ENCODE measurements at regions not wholly inside any gene's neighbourhood (a gene's known extent, or its start where the extent isn't known, plus 50 kb on each side); places are given as distances from the start of the nearest gene placed in this dataset.

DNA sequence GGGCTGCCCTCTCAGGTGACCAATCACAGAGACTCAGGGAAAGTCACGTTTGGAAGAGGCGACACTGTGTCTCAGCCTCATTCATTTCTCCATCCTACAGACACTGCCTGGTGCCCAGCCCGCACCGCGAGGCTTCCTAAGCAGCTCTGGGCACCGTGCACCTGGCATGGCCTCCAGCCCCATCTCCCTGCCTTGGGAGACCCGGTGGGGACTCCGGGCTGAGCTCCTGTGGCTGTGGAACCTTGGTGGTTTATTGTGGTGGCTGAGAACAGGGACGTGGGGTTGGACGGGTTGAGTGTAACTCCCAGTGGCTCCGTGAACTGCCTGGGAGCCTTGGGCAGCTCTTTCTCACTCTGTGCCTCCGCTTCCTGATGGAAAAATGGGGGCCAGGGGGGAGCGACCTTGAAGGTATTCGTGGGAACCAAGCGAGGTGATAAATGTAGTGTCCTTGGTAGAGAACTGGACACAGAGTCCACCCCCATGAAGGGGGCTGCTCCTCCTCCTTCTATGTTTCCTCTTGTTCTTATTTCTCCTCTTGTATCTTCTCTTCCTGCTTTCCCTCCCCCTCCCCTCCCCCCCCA lies 215.4 kb downstream of the SEC14L1 start:
- DNase-seq = peak in 2 of 10 donors; percentile 73 to 76
- intact Hi-C loops (cut with DNase I) = no loop called here

DNA sequence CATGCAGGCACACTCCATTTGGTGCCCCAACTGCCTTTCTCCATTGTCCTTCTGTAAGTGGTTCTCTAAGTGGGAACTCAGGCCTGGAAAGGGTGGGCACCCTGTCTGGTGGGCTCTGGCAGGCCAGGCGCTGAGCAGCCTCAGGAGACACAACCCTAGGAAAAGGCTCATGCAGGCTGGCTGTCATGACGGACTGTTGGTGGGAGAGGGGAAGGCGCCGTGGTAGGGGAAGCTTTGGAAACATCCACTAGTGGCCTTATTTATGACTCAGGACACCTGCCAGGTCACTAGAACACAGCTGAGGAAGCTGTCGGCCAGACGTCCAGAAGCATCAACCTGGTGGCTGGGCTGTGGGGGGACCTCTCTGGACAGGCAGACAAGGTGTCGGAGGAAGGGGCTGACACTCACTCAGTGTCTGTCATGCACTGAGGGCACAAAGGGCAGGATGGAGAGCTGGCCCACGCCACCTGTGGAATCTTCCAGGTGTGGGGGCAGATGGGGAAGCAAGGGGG lies 216.0 kb downstream of the SEC14L1 start:
- intact Hi-C loops (cut with DNase I) = no loop called here
- DNase-seq = peak in 2 of 10 donors; percentile 49 to 55

DNA sequence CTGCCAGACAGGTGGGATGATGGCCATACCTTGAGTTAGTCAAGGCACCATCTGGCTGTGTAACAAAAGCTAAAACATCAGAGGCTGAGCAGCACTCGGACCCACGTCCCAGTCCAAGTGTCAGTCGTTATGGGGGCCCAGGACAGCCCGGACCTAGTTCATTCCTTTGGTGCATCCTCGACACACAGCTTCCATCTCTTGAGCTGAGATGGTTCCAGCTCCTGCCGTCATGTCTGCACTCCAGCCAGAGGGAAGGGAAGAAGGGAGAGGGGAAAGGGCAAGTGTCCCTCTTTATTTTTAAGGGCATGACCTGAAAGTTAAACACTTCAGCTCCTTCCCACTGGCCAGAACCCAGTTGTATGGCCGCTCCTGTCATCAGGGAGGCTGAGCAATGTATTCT lies 218.0 kb downstream of the SEC14L1 start:
- intact Hi-C loops (cut with DNase I) = no loop called here
- DNase-seq = peak in 3 of 10 donors; percentile 35 to 43 (median 36)

DNA sequence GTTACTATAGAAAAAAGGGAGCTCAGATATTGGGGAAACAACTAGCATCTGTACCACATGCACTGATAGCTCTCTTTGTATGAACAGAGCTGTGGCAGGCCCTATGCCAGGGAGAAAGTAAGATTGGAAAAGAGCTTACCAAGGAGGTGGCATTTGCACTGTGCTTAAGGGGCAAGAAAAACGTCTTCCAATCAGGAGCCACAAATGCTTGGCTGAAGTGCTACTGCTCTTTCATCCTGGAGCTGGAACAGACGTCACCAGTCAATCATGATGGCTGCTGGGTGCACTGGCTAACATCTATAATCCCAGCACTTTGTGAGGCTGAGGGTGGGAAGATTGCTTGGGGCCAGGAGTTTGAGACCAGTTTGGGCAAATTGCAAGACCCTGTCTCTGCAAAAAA lies 218.5 kb downstream of the SEC14L1 start:
- intact Hi-C loops (cut with DNase I) = no loop called here
- DNase-seq = peak in 1 of 10 donors; percentile 38

DNA sequence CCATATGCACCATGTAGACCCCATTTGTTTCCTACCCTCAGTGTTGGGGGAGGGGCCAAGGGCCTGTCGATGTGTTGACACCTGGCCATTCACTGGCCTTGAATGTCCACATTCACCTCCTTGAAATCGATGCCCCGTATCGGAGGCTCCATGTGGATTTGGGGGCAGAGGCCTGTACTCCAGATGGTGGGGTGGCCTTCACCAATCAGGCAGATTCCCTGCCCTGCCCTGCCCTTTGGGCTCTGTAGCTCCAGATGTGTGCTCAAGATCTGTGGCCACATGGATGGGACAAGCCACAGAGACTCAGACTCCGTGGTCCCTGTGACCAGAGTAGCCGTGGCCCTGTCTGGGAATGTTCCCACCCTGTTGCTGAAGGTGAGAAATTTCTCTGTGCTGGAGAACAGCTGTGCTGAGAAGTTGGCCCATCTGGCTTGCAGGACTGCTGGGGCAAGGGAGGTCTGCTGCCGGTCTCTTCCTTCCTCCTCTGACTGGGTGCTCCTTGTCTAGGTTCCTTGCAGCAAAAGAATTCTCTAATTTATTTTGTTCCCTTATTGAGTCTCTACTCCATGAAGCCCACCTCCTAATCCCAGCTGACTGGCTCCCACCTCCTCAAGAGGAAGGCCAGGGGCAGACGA lies 221.3 kb downstream of the SEC14L1 start:
- intact Hi-C loops (cut with DNase I) = no loop called here
- peak in 3 of 10 donors; percentile 35 to 75 (median 43) for DNase-seq

DNA sequence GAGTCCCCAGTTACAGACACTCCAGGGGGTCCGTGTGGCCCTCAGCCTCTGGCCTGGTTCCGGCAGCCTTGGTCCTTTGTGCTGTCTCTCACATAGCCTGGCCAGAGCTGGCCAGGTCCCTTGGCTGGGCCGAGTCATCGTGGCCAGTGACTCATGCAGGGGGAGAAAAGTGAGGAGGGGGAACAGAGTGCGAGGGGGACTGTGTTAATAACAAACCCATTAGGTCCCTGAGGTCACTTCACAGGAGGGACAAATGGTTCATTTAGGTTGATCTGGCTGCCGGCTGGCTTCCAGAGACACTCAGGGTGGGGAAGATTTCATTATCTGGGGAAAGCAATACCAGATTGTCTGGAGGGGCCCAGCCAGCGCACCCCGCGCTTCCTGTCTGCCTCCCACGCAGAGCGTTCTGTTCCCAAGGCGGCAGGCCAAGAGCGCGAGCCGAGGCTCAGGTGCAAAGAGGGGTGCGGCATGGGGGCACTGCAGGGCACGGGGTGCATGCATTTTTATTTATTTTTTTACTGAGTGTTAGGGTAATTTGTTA lies 223.1 kb downstream of the SEC14L1 start:
- DNase-seq = peak in 4 of 10 donors; percentile 35 to 88 (median 84)
- intact Hi-C loops (cut with DNase I) = no loop called here

DNA sequence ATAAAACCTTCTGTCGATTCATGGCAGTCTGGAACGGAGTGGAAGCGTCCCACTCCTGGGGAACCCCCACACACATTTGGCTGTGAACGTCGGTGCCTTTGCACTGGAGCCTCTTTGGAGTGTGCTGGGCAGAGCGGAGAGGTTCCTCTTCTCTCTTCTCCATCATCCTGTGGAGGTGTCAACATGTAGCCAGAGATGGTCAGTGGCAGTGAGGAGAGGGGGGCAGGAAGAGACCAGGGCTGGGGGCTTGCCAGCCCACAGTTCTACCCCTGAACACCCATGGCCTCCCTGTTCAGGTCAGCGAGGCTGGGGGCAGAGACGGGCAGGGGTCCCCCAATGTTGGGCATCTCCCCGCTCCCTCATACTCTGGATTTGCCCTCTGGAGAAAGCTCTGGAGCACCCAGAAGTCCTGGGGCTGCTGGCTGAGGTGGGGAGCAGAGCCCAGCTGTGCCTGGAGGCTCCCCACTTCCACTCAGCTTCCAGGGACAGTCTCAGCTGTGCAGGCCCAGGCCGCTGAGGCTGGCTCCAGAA lies 223.7 kb downstream of the SEC14L1 start:
- intact Hi-C loops (cut with DNase I) = no loop called here
- DNase-seq = peak in 4 of 10 donors; percentile 32 to 82 (median 65)

DNA sequence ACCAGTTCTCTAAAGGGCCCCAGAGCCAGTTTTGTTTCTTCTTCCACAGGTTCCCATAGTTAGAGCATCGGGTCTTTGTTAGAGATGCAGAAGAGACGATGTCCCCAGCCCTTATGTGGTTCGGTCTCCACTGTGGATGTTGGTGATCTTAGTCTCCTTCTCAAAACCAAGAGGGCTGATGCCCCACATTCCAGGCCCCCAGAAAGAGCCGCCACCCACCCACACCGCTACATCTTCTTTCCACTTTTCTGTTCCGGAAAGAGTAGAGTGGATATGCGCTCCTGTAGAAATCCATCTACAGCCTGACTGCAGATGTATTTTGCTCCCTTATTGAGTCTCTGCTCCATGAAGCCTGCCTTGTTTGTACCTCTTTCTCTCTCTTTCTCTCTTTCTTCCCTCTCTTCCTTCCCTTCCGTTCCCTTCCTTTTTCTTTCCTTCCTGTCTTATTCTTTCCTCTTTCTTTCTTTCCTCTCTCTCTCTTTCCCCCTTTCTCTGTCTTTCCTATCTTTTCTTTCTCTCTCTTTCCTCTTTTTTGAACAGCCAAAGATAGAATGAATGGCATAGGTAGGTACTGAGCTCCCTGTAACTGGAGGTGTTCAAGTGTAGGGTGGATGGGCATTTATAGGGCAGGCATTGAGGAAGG lies 224.3 kb downstream of the SEC14L1 start:
- intact Hi-C loops (cut with DNase I) = no loop called here
- DNase-seq = peak in 4 of 10 donors; percentile 10 to 78 (median 36)

DNA sequence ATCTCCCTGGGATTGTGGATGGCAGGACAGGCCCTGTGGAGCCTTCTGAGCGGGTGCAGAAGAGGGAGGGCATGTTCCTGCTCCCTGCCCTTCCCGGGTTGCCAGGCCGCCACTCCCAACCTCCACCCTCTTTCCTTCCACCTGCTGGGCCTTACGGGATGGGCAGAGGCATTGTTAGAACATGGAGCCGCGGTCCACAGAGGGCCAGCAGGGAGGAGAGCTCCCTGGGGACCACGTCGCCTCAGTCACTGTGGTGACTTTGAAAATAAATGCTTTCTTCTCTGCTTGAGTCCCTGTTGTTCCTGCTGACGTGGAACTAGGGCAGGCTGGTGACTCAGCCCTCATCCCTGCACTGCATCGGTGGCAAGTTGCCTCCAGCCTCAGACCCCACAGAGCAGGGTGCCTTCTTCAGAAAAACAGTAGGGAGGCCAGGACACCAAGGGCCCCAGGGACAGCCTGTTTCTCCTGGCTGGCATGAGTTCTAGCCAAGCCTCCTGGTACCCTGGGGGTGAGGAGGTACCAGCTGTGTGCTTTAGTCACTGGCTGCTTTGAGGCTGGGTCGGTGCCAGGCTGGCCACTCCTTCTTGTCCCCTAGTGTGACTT lies 224.9 kb downstream of the SEC14L1 start:
- intact Hi-C loops (cut with DNase I) = no loop called here

DNA sequence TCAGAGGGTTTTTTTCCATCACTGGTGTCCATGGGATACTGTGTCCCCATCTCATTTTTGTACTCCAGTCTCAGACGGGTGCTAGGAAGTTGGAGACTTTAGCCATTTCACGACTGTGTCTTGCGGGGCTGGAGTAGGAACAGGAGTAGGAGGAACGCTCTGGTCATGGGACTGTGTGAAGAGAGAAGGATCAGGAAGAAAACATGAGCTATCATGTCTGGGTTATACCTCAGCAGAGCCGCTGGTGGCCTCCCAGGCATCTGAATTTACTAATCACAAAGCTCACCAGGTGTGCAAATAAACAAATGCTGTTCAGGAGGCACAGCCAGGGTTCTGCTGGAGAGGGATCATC lies 225.4 kb downstream of the SEC14L1 start:
- peak in 3 of 10 donors; percentile 63 to 73 (median 69) for DNase-seq
- intact Hi-C loops (cut with DNase I) = no loop called here

More for the DNA sequence above, 224.9 kb downstream of the SEC14L1 start:
- DNase-seq = peak in 7 of 10 donors; percentile 50 to 95 (median 69)

DNA sequence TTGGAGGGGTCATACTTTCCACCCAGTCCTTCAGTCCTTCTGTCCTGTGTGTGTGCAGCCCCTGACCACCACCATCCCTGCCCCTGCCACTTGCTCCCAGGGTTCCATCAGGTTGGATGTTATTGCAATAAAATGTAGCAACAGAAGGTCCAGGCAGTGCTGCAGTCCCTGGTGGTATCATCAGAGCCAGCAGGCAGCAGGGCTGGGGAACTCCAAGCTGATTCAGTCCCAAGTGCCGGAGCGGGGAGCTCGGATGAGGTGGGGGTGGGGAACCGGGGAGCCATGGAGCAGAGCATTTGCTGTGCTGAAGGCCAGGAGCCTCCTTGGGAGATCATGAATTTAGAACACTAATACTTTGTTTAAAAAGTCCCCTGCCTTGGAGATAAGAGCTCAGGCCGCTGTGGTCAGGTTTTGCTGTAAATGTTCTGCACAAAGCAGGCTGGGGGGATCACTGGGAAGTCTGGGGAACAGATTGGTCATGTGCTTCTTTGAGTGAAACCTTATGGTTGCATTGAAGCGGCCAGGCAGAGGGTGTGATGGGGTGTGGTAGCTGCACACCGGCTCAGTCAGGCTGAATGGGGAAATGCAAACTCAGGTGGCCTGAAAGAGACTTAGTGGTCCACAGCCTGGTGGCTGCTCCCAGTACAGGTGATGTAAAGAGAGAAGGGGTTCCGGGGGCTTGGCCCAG lies 225.9 kb downstream of the SEC14L1 start:
- intact Hi-C loops (cut with DNase I) = no loop called here
- peak in 5 of 10 donors; percentile 40 to 83 (median 72) for DNase-seq

DNA sequence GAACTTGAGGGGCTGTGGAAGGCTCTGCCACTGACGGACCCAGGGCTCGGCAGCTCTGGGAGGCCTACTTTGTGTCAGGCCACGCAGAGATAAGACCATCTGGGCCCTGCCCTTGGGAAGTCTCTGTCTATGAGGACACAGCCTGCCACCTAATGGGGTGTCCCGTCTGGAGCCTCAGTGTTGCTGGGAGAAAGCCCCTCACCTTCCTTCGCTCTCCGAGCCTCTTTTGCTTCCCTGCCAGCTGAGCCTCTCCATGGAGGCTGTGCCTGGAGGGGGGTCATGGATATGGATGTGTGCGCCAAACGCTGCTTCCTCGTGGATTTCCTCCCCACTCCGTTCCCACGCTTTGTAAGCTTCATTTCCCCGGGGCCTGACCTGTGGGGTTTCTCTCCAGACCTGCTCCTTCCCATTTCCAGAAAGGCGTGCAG lies 228.8 kb downstream of the SEC14L1 start:
- intact Hi-C loops (cut with DNase I) = no loop called here
- peak in 3 of 10 donors; percentile 26 to 53 (median 40) for DNase-seq

DNA sequence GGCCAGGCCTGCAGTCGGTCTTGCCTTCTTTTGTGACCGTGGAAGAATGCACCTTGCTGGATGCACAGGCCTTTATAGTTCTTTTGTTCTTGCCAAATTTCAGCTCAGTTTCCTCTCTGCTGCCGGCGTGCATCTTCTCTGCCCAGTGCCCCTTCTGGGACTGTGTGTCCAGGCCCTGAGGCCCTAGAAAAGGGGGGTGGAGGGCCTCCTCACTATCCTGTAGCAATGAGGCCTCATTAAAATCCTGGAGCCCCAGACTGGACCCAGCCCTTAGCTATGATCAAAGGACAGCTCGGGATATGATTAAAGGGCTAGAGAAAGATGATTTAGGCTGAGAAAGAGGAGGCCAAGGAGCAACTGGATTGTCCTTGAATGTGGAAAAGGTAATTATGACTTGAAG lies 229.8 kb downstream of the SEC14L1 start:
- peak in 3 of 10 donors; percentile 5 to 48 (median 20) for DNase-seq
- intact Hi-C loops (cut with DNase I) = no loop called here

DNA sequence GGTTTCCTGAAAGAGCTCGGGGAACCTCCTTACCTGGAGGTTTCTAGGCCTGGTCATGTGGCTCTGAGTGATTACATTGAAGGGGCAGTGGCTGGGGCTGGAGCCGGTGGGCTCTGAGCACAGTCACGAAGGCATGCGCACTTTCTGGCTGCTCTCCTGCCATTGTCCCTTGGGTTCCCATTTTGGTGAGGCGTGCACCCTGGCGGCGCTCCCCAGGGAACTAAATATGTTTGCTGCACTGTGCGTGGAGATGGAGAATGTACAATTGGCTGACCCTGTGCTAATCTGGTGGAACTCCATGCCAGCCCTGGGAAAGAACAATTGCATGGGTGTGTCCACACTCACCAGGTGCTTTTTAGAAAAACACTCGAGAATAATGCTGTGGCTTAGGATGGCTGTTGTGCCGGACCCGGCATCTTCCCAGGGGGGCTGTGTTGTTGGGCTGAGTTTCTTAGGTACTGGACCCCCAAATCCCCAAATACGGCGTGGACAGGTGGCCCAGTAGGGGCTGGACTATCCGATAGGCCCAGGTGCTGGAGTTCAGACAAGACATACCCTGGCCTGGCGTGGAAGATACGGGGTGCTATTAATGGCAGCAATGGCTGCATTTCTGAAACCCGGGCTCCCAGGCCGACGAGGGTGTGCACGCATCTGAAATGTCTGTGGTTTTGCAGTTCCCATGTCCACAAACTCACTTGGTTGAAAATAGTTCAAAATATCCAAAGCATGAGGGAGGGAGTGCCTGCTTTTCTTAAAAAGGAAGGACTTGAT lies 230.5 kb downstream of the SEC14L1 start:
- DNase-seq = peak in 3 of 10 donors; percentile 19 to 55 (median 50)
- intact Hi-C loops (cut with DNase I) = no loop called here

DNA sequence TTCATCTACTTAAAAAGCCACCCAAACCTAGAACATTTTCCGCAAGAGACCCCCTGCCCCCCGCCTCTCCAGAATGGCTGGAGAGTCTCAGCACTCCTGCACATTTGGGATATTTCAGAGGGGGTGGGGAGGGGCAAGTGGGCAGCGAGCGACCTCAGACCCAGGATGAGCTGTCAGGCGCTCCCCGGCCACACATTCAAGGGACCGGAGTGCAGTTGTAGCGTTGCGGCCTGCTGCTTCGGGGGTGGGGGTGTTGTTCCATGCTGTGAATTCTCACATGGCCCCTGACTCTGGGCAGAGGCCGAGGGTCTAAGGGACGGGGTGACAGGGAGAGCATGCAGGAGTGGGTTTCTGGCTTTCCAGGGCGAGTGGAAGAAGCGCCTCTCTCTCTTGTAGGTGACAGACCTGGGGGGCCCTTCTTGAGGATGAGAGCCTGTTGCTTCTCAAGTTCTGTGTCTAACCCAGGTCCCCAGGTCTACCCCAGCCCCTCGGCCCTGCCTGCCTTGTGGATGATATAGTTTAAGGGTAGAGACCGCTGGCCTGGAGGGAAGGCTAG lies 231.2 kb downstream of the SEC14L1 start:
- DNase-seq = peak in 2 of 10 donors; percentile 29 to 76
- intact Hi-C loops (cut with DNase I) = no loop called here

DNA sequence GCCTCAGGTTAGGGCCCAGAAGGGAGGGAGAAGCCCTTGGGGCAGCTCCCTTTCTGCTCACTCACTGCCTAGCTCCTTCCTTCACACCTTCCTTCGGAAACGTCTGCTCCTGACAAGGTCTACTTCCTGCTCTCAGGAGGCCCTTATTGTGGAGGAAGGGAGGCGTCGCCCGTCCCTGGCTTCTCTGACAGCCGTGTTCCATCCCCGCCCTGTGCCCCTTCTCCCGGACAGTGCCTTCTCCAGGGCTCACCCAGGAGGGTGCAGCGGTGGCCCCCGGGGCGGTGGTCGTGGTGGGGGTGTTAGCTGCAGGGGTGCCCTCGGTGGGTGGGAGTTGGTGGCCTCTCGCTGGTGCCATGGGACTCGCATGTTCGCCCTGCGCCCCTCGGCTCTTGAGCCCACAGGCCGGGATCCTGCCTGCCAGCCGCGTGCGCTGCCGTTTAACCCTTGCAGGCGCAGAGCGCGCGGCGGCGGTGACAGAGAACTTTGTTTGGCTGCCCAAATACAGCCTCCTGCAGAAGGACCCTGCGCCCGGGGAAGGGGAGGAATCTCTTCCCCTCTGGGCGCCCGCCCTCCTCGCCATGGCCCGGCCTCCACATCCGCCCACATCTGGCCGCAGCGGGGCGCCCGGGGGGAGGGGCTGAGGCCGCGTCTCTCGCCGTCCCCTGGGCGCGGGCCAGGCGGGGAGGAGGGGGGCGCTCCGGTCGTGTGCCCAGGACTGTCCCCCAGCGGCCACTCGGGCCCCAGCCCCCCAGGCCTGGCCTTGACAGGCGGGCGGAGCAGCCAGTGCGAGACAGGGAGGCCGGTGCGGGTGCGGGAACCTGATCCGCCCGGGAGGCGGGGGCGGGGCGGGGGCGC lies 231.9 kb downstream of the SEC14L1 start:
- DNase-seq = peak in 7 of 10 donors; percentile 44 to 90 (median 50)
- intact Hi-C loops (cut with DNase I) = no loop called here

DNA sequence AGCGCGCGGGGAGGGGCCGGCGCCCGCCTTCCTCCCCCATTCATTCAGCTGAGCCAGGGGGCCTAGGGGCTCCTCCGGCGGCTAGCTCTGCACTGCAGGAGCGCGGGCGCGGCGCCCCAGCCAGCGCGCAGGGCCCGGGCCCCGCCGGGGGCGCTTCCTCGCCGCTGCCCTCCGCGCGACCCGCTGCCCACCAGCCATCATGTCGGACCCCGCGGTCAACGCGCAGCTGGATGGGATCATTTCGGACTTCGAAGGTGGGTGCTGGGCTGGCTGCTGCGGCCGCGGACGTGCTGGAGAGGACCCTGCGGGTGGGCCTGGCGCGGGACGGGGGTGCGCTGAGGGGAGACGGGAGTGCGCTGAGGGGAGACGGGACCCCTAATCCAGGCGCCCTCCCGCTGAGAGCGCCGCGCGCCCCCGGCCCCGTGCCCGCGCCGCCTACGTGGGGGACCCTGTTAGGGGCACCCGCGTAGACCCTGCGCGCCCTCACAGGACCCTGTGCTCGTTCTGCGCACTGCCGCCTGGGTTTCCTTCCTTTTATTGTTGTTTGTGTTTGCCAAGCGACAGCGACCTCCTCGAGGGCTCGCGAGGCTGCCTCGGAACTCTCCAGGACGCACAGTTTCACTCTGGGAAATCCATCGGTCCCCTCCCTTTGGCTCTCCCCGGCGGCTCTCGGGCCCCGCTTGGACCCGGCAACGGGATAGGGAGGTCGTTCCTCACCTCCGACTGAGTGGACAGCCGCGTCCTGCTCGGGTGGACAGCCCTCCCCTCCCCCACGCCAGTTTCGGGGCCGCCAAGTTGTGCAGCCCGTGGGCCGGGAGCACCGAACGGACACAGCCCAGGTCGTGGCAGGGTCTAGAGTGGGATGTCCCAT lies 232.8 kb downstream of the SEC14L1 start:
- peak in 1 of 10 donors; percentile 81 for DNase-seq
- intact Hi-C loops (cut with DNase I) = no loop called here
